NCI-H2081 (cell line): ENCODE measurements at regions not wholly inside any gene's neighbourhood (a gene's known extent, or its start where the extent isn't known, plus 50 kb on each side); places are given as distances from the start of the nearest gene placed in this dataset.
"Not testable (repeated sequence)": the region's sequence is repeated elsewhere in the genome, so short reads cannot be mapped to it uniquely, and the experiment has no call there.

ENCODE experiments used
- DNase-seq, 2 experiments: peaks; one replicate each; lab custom pipeline; 2025; lab: John Stamatoyannopoulos, UW

- no peak for DNase-seq
Measured at GRCh38 chr13:55572862-55573261, 1567.9 kb upstream of the PRR20A start.

GRCh38 chr13:55573565-55573964, 1567.2 kb upstream of the PRR20A start:
- DNase-seq: no peak

- DNase-seq: no peak
Measured at GRCh38 chr13:55576389-55576788, 1564.3 kb upstream of the PRR20A start.

- no peak for DNase-seq
Measured at GRCh38 chr13:55577082-55577846, 1563.5 kb upstream of the PRR20A start.

GRCh38 chr13:55577847-55578210, 1562.9 kb upstream of the PRR20A start:
- DNase-seq: no peak

- not testable (repeated sequence) for DNase-seq
Measured at GRCh38 chr13:55582294-55582693, 1558.4 kb upstream of the PRR20A start.

GRCh38 chr13:55583953-55584593, 1556.6 kb upstream of the PRR20A start:
- DNase-seq: no peak

- no peak for DNase-seq
Measured at GRCh38 chr13:55602784-55603183, 1537.9 kb upstream of the PRR20A start.

GRCh38 chr13:55606045-55606665, 1534.6 kb upstream of the PRR20A start:
- DNase-seq: no peak

GRCh38 chr13:55613429-55614187, 1527.1 kb upstream of the PRR20A start:
- DNase-seq: no peak

GRCh38 chr13:55615081-55615480, 1525.6 kb upstream of the PRR20A start:
- DNase-seq: no peak

GRCh38 chr13:55617241-55617640, 1523.5 kb upstream of the PRR20A start:
- no peak for DNase-seq

GRCh38 chr13:55627221-55627620, 1513.5 kb upstream of the PRR20A start:
- no peak for DNase-seq

- no peak for DNase-seq
Measured at GRCh38 chr13:55632402-55632801, 1508.3 kb upstream of the PRR20A start.

- DNase-seq: no peak
Measured at GRCh38 chr13:55649485-55649884, 1491.2 kb upstream of the PRR20A start.

GRCh38 chr13:55652657-55653056, 1488.1 kb upstream of the PRR20A start:
- no peak for DNase-seq

GRCh38 chr13:55653497-55653896, 1487.2 kb upstream of the PRR20A start:
- DNase-seq: no peak

- no peak for DNase-seq
Measured at GRCh38 chr13:55654243-55654642, 1486.5 kb upstream of the PRR20A start.

- DNase-seq: not testable (repeated sequence)
Measured at GRCh38 chr13:55660264-55660663, 1480.5 kb upstream of the PRR20A start.

GRCh38 chr13:55660851-55661250, 1479.9 kb upstream of the PRR20A start:
- DNase-seq: no peak

GRCh38 chr13:55661505-55661904, 1479.2 kb upstream of the PRR20A start:
- DNase-seq: no peak

- no peak for DNase-seq
Measured at GRCh38 chr13:55664178-55664577, 1476.5 kb upstream of the PRR20A start.

- DNase-seq: no peak
Measured at GRCh38 chr13:55669051-55669450, 1471.7 kb upstream of the PRR20A start.
